HG02610 (cell line): ENCODE measurements at regions not wholly inside any gene's neighbourhood (a gene's known extent, or its start where the extent isn't known, plus 50 kb on each side); places are given as distances from the start of the nearest gene placed in this dataset.

Experiments
- ATAC-seq: cut with Tn5 transposase; IDR thresholded peaks from one replicate; pipeline ENCODE4 v1.9.1; 2021; ENCODE audit warnings: mild to moderate bottlenecking, moderate library complexity; ENCODE audit not compliant: unreplicated experiment

- peak; percentile 100 for ATAC-seq
Measured at GRCh38 chr4:123564758-123565346, 168.3 kb downstream of the SPRY1 start.

GRCh38 chr4:123568936-123569335 is 172.3 kb downstream of the SPRY1 start:
- no peak for ATAC-seq

GRCh38 chr4:123569541-123569940 is 172.9 kb downstream of the SPRY1 start:
- ATAC-seq, result no peak

- ATAC-seq, result no peak
Measured at GRCh38 chr4:123573866-123574508, 177.4 kb downstream of the SPRY1 start.

- no peak for ATAC-seq
Measured at GRCh38 chr4:123575291-123575690, 178.7 kb downstream of the SPRY1 start.

- ATAC-seq, result no peak
Measured at GRCh38 chr4:123577225-123577906, 180.8 kb downstream of the SPRY1 start.

- no peak for ATAC-seq
Measured at GRCh38 chr4:123578276-123579029, 181.9 kb downstream of the SPRY1 start.

- no peak for ATAC-seq
Measured at GRCh38 chr4:123579961-123580360, 183.4 kb downstream of the SPRY1 start.

- ATAC-seq, result no peak
Measured at GRCh38 chr4:123580981-123581664, 184.5 kb downstream of the SPRY1 start.

GRCh38 chr4:123581802-123582201 is 185.2 kb downstream of the SPRY1 start:
- ATAC-seq, result no peak

- no peak for ATAC-seq
Measured at GRCh38 chr4:123583043-123583442, 186.4 kb downstream of the SPRY1 start.

GRCh38 chr4:123585111-123585510 is 188.5 kb downstream of the SPRY1 start:
- no peak for ATAC-seq

GRCh38 chr4:123587983-123588494 is 191.4 kb downstream of the SPRY1 start:
- peak; percentile 5 for ATAC-seq

GRCh38 chr4:123588631-123589241 is 192.1 kb downstream of the SPRY1 start:
- ATAC-seq, result peak; percentile 94

- ATAC-seq, result no peak
Measured at GRCh38 chr4:123589301-123589700, 192.7 kb downstream of the SPRY1 start.

GRCh38 chr4:123591875-123592274 is 195.3 kb downstream of the SPRY1 start:
- ATAC-seq, result no peak

GRCh38 chr4:123593655-123594054 is 197.1 kb downstream of the SPRY1 start:
- no peak for ATAC-seq

GRCh38 chr4:123596805-123597204 is 200.2 kb downstream of the SPRY1 start:
- no peak for ATAC-seq

- no peak for ATAC-seq
Measured at GRCh38 chr4:123597586-123597985, 201.0 kb downstream of the SPRY1 start.

GRCh38 chr4:123598331-123598730 is 201.7 kb downstream of the SPRY1 start:
- no peak for ATAC-seq
